ENCODE measurements at regions not wholly inside any gene's neighbourhood (a gene's known extent, or its start where the extent isn't known, plus 50 kb on each side); places are given as distances from the start of the nearest gene placed in this dataset.
"Not testable (repeated sequence)": the region's sequence is repeated elsewhere in the genome, so short reads cannot be mapped to it uniquely, and the experiment has no call there.

DNA sequence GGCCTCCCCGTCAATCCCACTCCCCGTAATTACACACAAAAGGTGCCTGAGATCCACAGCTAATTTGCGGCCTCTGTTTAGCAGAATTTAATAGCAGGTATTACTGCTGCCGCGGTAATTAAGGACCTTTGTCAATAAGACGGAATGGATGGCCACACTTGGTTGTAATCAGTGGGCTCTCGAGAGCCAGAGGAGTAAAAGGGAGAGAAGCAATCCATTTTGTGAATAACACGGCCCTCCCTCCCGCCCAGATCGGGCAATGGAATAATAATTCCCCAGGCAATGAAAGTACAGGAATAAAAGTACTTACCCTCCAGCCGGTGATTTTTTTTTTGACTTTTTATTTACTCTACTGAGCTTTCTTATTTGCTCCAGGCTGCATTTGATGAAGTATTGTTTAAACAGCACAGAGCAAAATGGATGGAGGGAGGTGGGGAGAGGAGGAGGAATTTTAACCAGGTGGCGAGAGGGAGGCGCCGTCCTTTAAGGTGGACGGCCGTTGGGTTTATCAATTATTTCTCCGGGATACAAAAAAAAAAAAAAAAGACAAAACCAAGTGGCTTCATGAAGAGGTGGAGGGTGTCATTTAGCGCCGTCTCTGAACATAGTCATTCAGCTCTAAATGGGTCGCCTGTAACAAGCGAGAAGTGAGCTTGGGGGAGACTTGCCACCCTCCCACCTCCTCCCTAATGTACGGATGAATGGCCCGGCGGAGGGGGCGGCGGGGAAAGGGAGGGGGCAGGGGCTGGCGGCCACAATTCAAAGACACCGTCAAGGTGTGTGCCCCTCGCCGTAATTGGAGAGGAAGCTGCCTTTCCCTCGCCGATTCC is 120.3 kb downstream of the BUB3 start:
- ATAC-seq (peak in 3 of 4 donors; percentile 75 to 79 (median 76)), FAIRE-seq (no peak), DNase-seq (no peak)
- peak overlapping the region in 2 of 4 donors; percentile 21 to 36 for H3K4me3 ChIP-seq
- no peaks in the 10 kb centered on the region for H3K4me1 ChIP-seq
- no peak overlapping the region for H3K27ac ChIP-seq
- whole genome bisulfite sequencing, 2 donors = 18 to 21% methylated on average over 31 to 32 of the region's 32 CpGs
- H3K9me3 ChIP-seq = no peaks in the 10 kb centered on the region
- TF ChIP-seq, protein P1, sequence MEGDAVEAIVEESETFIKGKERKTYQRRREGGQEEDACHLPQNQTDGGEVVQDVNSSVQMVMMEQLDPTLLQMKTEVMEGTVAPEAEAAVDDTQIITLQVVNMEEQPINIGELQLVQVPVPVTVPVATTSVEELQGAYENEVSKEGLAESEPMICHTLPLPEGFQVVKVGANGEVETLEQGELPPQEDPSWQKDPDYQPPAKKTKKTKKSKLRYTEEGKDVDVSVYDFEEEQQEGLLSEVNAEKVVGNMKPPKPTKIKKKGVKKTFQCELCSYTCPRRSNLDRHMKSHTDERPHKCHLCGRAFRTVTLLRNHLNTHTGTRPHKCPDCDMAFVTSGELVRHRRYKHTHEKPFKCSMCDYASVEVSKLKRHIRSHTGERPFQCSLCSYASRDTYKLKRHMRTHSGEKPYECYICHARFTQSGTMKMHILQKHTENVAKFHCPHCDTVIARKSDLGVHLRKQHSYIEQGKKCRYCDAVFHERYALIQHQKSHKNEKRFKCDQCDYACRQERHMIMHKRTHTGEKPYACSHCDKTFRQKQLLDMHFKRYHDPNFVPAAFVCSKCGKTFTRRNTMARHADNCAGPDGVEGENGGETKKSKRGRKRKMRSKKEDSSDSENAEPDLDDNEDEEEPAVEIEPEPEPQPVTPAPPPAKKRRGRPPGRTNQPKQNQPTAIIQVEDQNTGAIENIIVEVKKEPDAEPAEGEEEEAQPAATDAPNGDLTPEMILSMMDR (IDR thresholded peaks at IDR 0.05) = no peak
- no peaks in the 10 kb centered on the region for H3K36me3 ChIP-seq
- H3K27me3 ChIP-seq = peaks cover 0 to 10% (median 0%) of the 10 kb centered on the region in 4 donors
- intact Hi-C loops (cut with DNase I) = no loop called here

DNA sequence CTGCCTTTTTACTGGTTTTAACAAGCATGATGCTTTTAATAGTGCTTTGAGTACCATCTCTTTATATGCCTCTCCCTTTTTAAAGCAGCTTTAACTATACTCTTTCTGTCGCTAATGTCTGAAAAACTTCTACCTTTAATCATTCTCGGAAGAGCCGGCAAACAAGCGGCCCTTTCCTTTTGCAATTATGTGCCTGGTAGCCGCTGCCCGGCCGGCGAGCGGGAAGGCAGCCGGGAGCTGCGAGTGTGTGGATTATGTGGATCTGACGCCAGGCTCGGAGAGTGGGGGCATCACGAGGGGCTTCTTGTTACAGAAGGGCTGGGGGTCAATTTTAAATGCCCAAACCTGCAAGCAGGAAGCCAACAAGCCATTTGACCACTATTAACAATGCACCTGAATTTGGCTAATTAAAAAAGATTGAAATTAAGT is 120.9 kb downstream of the BUB3 start:
- Histone ChIP-seq H3K4me3 (peak overlapping the region in 2 of 4 donors; percentile 21 to 36), H3K27ac (no peak overlapping the region), H3K9me3 (no peaks in the 10 kb centered on the region), H3K36me3 (no peaks in the 10 kb centered on the region), H3K27me3 (peaks cover 0 to 10% (median 0%) of the 10 kb centered on the region in 4 donors), H3K4me1 (no peaks in the 10 kb centered on the region)
- FAIRE-seq = no peak
- TF ChIP-seq, protein P1 (IDR thresholded peaks at IDR 0.05) = no peak
- intact Hi-C loops (cut with DNase I) = no loop called here
- peak in 2 of 4 donors; percentile 33 to 50 for ATAC-seq
- 2 to 7% methylated on average over 14 of the region's 14 CpGs for WGBS, 2 donors
- peak in 1 of 6 donors; percentile 58 for DNase-seq

DNA sequence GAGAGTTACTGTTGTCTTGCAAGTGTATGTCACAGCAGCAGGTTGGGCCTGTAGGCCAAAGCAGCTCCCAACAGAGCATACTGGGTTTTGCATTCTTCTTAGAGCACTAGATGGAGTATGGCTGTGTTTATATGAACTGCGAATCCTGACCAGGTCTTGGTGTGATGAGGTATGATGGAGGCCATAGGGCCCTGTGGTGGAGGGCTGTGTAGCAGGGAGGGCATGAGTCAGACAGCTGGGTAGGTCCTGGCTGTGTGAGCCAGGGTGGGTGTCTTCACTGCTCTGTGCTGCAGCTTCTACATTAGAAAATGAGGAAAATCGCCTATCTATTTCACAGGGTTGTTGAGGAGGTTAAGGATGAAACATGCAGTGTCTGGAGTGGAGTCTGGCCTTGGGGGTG is 124.2 kb downstream of the BUB3 start:
- H3K36me3 ChIP-seq = no peaks in the 10 kb centered on the region
- intact Hi-C loops (cut with DNase I) = no loop called here
- H3K27me3 ChIP-seq = peaks cover 0 to 7% (median 0%) of the 10 kb centered on the region in 4 donors
- H3K4me3 ChIP-seq = no peak overlapping the region
- no peaks in the 10 kb centered on the region for H3K9me3 ChIP-seq
- TF ChIP-seq, protein P1 (IDR thresholded peaks at IDR 0.05) = no peak
- H3K27ac ChIP-seq = no peak overlapping the region
- ATAC-seq (no peak), FAIRE-seq (no peak), DNase-seq (no peak)
- H3K4me1 ChIP-seq = no peaks in the 10 kb centered on the region
- 84 to 90% methylated on average over 2 of the region's 2 CpGs for WGBS, 2 donors

DNA sequence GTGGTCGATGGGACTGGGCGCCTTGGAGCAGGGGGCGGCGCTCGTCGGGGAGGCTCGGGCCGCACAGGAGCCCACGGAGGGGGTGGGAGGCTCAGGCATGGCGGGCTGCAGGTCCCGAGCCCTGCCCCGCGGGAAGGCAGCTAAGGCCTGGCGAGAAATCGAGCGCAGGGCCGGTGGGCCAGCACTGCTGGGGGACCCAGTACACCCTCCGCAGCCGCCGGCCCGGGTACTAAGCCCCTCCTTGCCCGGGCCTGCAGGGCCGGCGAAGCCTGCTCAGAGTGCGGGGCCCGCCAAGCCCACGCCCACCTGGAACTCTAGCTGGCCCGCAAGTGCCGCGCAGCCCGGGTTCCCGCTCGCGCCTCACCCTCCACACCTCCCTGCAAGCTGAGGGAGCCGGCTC is 129.2 kb downstream of the BUB3 start:
- H3K36me3 ChIP-seq; intact Hi-C loops (cut with DNase I); H3K27ac ChIP-seq; ATAC-seq; H3K27me3 ChIP-seq; DNase-seq; H3K4me3 ChIP-seq; H3K9me3 ChIP-seq; H3K4me1 ChIP-seq; FAIRE-seq: not testable (repeated sequence)
- 91 to 95% methylated on average over 25 to 35 of the region's 35 CpGs for WGBS, 2 donors

DNA sequence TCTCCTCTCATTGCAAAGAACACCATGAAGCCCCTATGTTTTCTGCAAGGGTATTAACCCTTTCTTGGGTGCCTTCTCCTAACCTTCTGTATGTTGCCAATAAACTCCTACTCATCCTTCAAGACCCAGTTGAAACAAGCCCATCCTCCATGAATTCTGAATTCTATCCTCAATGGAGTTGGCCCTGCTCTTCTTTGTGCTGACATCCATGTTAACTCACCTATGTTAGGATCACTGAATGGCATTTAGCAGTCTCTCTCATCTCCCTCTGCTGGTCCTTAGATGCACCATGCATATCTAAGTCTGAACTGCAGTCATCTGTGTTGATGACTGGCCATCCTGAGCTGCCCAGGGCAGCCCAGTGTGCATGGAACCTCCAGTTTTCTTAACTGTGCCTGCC is 129.8 kb downstream of the BUB3 start:
- no peak for FAIRE-seq
- H3K27ac ChIP-seq = no peak overlapping the region

More for the DNA sequence above, 129.8 kb downstream of the BUB3 start:
- no peaks in the 10 kb centered on the region for H3K27me3 ChIP-seq
- H3K4me1 ChIP-seq = no peaks in the 10 kb centered on the region
- H3K4me3 ChIP-seq = no peak overlapping the region
- intact Hi-C loops (cut with DNase I) = no loop called here
- TF ChIP-seq, protein P1 (IDR thresholded peaks at IDR 0.05) = no peak
- no peaks in the 10 kb centered on the region for H3K9me3 ChIP-seq
- no peak for DNase-seq
- no peaks in the 10 kb centered on the region for H3K36me3 ChIP-seq
- no peak for ATAC-seq

Measured in pancreas (tissue), 10 donors.